WTC11 (cell line): ENCODE measurements at regions not wholly inside any gene's neighbourhood (a gene's known extent, or its start where the extent isn't known, plus 50 kb on each side); places are given as distances from the start of the nearest gene placed in this dataset.

Experiments used
- ATAC-seq: fragments of 200-7000 bp; cut with Tn5 transposase; 2 replicates; pipeline ENCODE4 v1.10.0; 2021; ENCODE audit warnings: mild to moderate bottlenecking, moderate library complexity
- CTCF ChIA-PET: fragments of 300-600 bp; sonication (Branson Sonifier 250); formaldehyde crosslinking; loops from one replicate; lab custom pipeline; 2021; ENCODE audit warnings: antibody characterized with exemption; lab: Charles Lee
- POLR2A ChIA-PET: fragments of 350-600 bp; sonication (Branson Sonifier 250); formaldehyde crosslinking; loops from one replicate; lab custom pipeline; 2021; ENCODE audit warnings: antibody characterized with exemption; lab: Charles Lee
- DNase-seq: peaks from one replicate; pipeline ENCODE4 v3.0.0; 2021; ENCODE audit warnings: low spot score
- H3K27ac Mint-ChIP-seq: 2 replicates; pipeline ENCODE4 v1.8.0; 2021; ENCODE audit warnings: mixed read lengths
- H3K27me3 Mint-ChIP-seq: 2 replicates; pipeline ENCODE4 v1.8.0; 2021; ENCODE audit warnings: low read depth, mild to moderate bottlenecking, moderate library complexity, mixed read lengths
- H3K36me3 Mint-ChIP-seq: 2 replicates; pipeline ENCODE4 v1.8.0; 2021; ENCODE audit warnings: mixed read lengths
- H3K4me1 Mint-ChIP-seq: 2 replicates; pipeline ENCODE4 v1.8.0; 2022; ENCODE audit warnings: mixed read lengths
- H3K4me3 Mint-ChIP-seq: 2 replicates; pipeline ENCODE4 v1.8.0; 2021; ENCODE audit warnings: mild to moderate bottlenecking, moderate library complexity, mixed read lengths
- H3K9me3 Mint-ChIP-seq: 2 replicates; pipeline ENCODE4 v1.8.0; 2021; ENCODE audit warnings: mixed read lengths
- CREM ChIP-seq: sonication (generic); formaldehyde crosslinking; IDR thresholded peaks from 2 replicates; pipeline ENCODE4 v1.8.1; 2022; ENCODE audit warnings: mild to moderate bottlenecking, missing genetic modification reagents, moderate library complexity
- ELF4 ChIP-seq: sonication (generic); formaldehyde crosslinking; IDR thresholded peaks from 2 replicates; pipeline ENCODE4 v1.8.1; 2022; ENCODE audit warnings: low read depth, mild to moderate bottlenecking, moderate library complexity, missing genetic modification reagents
- FOXP1 ChIP-seq: sonication (generic); formaldehyde crosslinking; IDR thresholded peaks from 2 replicates; pipeline ENCODE4 v1.8.0; 2022; ENCODE audit warnings: missing genetic modification reagents, mild to moderate bottlenecking, moderate library complexity, borderline replicate concordance
- GABPB1 ChIP-seq: sonication (generic); formaldehyde crosslinking; IDR thresholded peaks from 2 replicates; pipeline ENCODE4 v1.8.1; 2023; ENCODE audit warnings: mild to moderate bottlenecking, missing genetic modification reagents
- KAT7 ChIP-seq: sonication (generic); formaldehyde crosslinking; IDR thresholded peaks from 2 replicates; pipeline ENCODE4 v1.8.1; 2023; ENCODE audit warnings: missing genetic modification reagents, mild to moderate bottlenecking, borderline replicate concordance
- MYBL2 ChIP-seq: sonication (generic); formaldehyde crosslinking; IDR thresholded peaks from 2 replicates; pipeline ENCODE4 v1.8.1; 2023; ENCODE audit warnings: mild to moderate bottlenecking, moderate library complexity, missing genetic modification reagents
- PRRX2 ChIP-seq: fragments of 250-450 bp; sonication (Bioruptor Pico); IDR thresholded peaks from 2 replicates; pipeline ENCODE4 v1.8.0; 2021; ENCODE audit warnings: mild to moderate bottlenecking
- RELA ChIP-seq: sonication (generic); formaldehyde crosslinking; IDR thresholded peaks from 2 replicates; pipeline ENCODE4 v1.8.1; 2022; ENCODE audit warnings: missing genetic modification reagents, mild to moderate bottlenecking, borderline replicate concordance
- TEAD4 ChIP-seq: sonication (generic); formaldehyde crosslinking; IDR thresholded peaks from 2 replicates; pipeline ENCODE4 v1.8.0; 2022; ENCODE audit warnings: mild to moderate bottlenecking, missing genetic modification reagents
- ZNF232 ChIP-seq: sonication (generic); formaldehyde crosslinking; IDR thresholded peaks from 2 replicates; pipeline ENCODE4 v1.8.0; 2022; ENCODE audit warnings: mild to moderate bottlenecking, missing genetic modification reagents
- ZNF396 ChIP-seq: fragments of 250-450 bp; sonication (Bioruptor Pico); IDR thresholded peaks from 2 replicates; pipeline ENCODE4 v1.8.0; 2021; ENCODE audit warnings: mild to moderate bottlenecking, moderate library complexity, borderline replicate concordance
- ZNF423 ChIP-seq: fragments of 250-450 bp; sonication (Bioruptor Pico); IDR thresholded peaks from 2 replicates; pipeline ENCODE4 v2.1.2; 2022; ENCODE audit warnings: mild to moderate bottlenecking, moderate library complexity
- TF ChIP-seq, protein P1 (sequence below): fragments of 250-450 bp; sonication (Bioruptor Pico); conservative IDR thresholded peaks from 2 replicates; pipeline ENCODE4 v1.9.0; 2021; ENCODE audit warnings: mild to moderate bottlenecking
- TF ChIP-seq, protein P2 (sequence below): sonication (generic); formaldehyde crosslinking; IDR thresholded peaks from 2 replicates; pipeline ENCODE4 v1.8.1; 2023; ENCODE audit warnings: mild to moderate bottlenecking, missing genetic modification reagents
- TF ChIP-seq, protein P3 (sequence below): sonication (generic); formaldehyde crosslinking; IDR thresholded peaks from 2 replicates; pipeline ENCODE4 v1.8.0; 2023; ENCODE audit warnings: missing genetic modification reagents, mild to moderate bottlenecking, borderline replicate concordance
- TF ChIP-seq, protein P4 (sequence below): sonication (generic); formaldehyde crosslinking; conservative IDR thresholded peaks from 2 replicates; pipeline ENCODE4 v1.8.1; 2022; ENCODE audit warnings: mild to moderate bottlenecking, missing genetic modification reagents
- TF ChIP-seq, protein P5 (sequence below): sonication (generic); formaldehyde crosslinking; IDR thresholded peaks from 2 replicates; pipeline ENCODE4 v1.8.1; 2023; ENCODE audit warnings: mild to moderate bottlenecking, missing genetic modification reagents
- TF ChIP-seq, protein P6 (sequence below): sonication (generic); formaldehyde crosslinking; IDR thresholded peaks from 2 replicates; pipeline ENCODE4 v1.8.0; 2022; ENCODE audit warnings: mild to moderate bottlenecking, missing genetic modification reagents
- TF ChIP-seq, protein P7 (sequence below): sonication (generic); formaldehyde crosslinking; conservative IDR thresholded peaks from 2 replicates; pipeline ENCODE4 v1.8.1; 2023; ENCODE audit warnings: mild to moderate bottlenecking, low read depth, missing genetic modification reagents, moderate library complexity

DNA sequence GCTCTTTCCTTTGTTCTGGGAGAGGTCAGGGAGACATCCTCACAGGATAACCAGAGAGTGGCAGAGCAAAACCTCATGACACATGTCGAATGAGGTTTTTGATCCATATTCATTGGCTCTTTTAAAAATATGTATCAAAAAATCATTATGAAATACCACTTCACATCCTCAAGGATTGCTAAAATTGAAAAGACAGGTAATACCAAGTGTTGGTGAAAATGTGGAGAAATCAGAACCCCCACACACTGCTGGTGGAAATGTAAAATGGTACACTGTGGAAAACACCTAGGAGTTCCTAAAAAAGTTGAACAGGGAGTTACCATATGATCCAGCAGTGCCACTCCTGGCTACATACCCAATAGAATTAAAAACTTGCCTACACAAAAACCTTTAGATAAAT lies 107.8 kb upstream of the ARID2 start (continued):
- TF ChIP-seq, protein P1, sequence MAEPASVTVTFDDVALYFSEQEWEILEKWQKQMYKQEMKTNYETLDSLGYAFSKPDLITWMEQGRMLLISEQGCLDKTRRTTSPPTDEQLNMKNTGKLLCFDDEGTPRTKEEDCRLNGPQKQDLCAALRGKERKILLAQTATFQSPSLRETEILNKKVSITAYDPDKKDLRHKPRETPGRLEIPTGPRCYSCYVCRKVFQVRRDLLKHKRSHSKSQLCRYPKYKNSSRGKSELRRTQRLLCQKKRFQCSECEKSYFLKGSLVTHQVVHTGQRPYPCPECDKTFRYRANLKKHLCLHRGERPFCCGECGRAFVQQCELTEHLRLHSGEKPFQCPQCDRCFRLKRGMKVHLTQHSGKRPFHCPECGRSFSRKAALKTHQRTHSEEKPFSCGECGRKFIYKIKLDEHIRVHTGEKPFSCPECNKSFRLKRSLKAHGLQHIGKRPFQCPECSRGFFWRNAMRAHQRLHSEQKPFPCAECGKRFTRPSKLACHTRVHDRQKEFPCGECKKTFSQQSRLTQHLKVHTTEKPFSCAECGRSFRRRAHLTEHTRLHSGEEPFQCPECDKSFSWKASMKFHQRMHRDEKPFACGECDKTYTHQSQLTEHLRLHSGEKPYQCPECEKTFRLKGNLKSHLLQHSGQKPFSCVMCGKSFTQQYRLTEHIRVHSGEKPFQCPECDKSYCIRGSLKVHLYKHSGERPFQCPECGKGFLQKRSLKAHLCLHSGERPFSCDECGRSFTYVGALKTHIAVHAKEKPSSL (CRISPR knock-in tag): no peak

DNA sequence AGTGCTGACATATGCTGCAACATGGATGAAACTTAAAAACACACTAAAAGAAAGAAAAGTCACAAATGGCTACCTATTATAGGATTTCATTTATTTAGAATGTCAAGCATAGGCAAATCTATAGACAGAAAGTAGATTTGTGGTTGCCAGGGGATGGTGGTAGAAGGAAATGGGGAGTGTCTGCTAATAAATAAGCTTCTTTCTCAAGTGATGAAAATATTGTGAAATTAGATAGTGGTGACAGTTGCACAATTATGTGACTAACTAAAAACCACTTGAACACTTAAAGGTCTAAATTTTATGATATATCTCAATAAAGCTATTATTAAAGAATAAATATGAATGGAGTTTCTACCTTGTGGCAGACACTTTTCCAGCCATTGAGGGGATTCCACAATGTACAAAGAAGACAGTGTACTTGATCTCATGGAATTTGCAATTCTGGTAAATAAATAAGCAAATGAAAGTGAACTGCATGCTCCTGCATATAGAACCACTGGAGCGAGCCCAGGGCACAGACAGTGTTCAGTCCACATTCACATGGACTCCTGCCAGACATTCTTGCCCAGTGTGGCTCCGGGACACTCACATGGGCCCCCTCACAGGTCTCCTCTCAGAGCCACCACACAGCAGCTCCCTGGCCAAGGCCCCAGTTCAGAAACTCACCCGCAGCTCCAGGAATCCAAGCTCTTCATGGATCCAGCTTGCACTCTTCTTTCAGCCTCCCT lies 107.1 kb upstream of the ARID2 start:
- TF ChIP-seq GABPB1 (CRISPR knock-in tag) (no peak), CREM (CRISPR knock-in tag) (no peak), FOXP1 (no peak), ZNF232 (CRISPR knock-in tag) (no peak)
- TF ChIP-seq, protein P2, sequence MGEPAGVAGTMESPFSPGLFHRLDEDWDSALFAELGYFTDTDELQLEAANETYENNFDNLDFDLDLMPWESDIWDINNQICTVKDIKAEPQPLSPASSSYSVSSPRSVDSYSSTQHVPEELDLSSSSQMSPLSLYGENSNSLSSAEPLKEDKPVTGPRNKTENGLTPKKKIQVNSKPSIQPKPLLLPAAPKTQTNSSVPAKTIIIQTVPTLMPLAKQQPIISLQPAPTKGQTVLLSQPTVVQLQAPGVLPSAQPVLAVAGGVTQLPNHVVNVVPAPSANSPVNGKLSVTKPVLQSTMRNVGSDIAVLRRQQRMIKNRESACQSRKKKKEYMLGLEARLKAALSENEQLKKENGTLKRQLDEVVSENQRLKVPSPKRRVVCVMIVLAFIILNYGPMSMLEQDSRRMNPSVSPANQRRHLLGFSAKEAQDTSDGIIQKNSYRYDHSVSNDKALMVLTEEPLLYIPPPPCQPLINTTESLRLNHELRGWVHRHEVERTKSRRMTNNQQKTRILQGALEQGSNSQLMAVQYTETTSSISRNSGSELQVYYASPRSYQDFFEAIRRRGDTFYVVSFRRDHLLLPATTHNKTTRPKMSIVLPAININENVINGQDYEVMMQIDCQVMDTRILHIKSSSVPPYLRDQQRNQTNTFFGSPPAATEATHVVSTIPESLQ: no peak
- TF ChIP-seq, protein P3, sequence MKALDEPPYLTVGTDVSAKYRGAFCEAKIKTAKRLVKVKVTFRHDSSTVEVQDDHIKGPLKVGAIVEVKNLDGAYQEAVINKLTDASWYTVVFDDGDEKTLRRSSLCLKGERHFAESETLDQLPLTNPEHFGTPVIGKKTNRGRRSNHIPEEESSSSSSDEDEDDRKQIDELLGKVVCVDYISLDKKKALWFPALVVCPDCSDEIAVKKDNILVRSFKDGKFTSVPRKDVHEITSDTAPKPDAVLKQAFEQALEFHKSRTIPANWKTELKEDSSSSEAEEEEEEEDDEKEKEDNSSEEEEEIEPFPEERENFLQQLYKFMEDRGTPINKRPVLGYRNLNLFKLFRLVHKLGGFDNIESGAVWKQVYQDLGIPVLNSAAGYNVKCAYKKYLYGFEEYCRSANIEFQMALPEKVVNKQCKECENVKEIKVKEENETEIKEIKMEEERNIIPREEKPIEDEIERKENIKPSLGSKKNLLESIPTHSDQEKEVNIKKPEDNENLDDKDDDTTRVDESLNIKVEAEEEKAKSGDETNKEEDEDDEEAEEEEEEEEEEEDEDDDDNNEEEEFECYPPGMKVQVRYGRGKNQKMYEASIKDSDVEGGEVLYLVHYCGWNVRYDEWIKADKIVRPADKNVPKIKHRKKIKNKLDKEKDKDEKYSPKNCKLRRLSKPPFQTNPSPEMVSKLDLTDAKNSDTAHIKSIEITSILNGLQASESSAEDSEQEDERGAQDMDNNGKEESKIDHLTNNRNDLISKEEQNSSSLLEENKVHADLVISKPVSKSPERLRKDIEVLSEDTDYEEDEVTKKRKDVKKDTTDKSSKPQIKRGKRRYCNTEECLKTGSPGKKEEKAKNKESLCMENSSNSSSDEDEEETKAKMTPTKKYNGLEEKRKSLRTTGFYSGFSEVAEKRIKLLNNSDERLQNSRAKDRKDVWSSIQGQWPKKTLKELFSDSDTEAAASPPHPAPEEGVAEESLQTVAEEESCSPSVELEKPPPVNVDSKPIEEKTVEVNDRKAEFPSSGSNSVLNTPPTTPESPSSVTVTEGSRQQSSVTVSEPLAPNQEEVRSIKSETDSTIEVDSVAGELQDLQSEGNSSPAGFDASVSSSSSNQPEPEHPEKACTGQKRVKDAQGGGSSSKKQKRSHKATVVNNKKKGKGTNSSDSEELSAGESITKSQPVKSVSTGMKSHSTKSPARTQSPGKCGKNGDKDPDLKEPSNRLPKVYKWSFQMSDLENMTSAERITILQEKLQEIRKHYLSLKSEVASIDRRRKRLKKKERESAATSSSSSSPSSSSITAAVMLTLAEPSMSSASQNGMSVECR: no peak
- TF ChIP-seq, protein P4, sequence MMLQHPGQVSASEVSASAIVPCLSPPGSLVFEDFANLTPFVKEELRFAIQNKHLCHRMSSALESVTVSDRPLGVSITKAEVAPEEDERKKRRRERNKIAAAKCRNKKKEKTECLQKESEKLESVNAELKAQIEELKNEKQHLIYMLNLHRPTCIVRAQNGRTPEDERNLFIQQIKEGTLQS (CRISPR knock-in tag): no peak
- Mint-ChIP-seq H3K27me3 (no peaks in the 10 kb centered on the region), H3K4me3 (no peak overlapping the region), H3K36me3 (no peaks in the 10 kb centered on the region), H3K4me1 (peaks cover 5% of the 10 kb centered on the region), H3K27ac (no peak overlapping the region), H3K9me3 (peaks cover 3% of the 10 kb centered on the region)
- CTCF ChIA-PET: no interaction called here
- DNase-seq (no peak), ATAC-seq (no peak)
- POLR2A ChIA-PET: no interaction called here

DNA sequence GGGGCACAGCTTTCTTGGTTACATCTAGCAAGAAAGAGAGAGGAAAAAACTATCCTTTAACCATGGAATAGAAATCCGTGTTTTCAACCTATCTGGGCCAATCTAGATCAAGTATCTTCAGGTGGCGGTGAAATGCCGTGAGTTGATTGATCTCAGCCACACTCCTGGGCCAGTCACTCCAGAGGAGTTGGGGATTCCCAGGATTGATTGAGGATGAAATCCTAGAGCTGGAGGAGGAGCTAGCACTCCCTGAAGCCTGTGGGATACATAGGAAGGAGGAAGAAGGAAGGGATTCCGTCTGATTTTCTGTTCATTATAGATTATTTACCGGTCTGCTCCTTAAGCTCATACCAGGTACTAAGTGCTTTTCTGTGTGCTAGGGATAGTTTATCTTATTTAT lies 106.3 kb upstream of the ARID2 start:
- ATAC-seq (peak; percentile 60), DNase-seq (no peak)
- peaks cover 10% of the 10 kb centered on the region for H3K4me1 Mint-ChIP-seq
- peaks cover 3% of the 10 kb centered on the region for H3K9me3 Mint-ChIP-seq
- no peak overlapping the region for H3K4me3 Mint-ChIP-seq
- H3K27ac Mint-ChIP-seq: no peak overlapping the region
- ChIA-PET CTCF (no interaction called here), POLR2A (interaction anchor here (0.6 kb wide), 2 partner anchors 10 to 68 kb away, joined by 3 to 4 read pairs; no protein-coding TSS in a partner anchor)
- H3K27me3 Mint-ChIP-seq: no peaks in the 10 kb centered on the region
- no peaks in the 10 kb centered on the region for H3K36me3 Mint-ChIP-seq
- TF ChIP-seq, protein P5, sequence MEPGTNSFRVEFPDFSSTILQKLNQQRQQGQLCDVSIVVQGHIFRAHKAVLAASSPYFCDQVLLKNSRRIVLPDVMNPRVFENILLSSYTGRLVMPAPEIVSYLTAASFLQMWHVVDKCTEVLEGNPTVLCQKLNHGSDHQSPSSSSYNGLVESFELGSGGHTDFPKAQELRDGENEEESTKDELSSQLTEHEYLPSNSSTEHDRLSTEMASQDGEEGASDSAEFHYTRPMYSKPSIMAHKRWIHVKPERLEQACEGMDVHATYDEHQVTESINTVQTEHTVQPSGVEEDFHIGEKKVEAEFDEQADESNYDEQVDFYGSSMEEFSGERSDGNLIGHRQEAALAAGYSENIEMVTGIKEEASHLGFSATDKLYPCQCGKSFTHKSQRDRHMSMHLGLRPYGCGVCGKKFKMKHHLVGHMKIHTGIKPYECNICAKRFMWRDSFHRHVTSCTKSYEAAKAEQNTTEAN (CRISPR knock-in tag): no peak
- TF ChIP-seq, protein P6, sequence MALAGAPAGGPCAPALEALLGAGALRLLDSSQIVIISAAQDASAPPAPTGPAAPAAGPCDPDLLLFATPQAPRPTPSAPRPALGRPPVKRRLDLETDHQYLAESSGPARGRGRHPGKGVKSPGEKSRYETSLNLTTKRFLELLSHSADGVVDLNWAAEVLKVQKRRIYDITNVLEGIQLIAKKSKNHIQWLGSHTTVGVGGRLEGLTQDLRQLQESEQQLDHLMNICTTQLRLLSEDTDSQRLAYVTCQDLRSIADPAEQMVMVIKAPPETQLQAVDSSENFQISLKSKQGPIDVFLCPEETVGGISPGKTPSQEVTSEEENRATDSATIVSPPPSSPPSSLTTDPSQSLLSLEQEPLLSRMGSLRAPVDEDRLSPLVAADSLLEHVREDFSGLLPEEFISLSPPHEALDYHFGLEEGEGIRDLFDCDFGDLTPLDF (CRISPR knock-in tag): no peak
- TF ChIP-seq ZNF423 (CRISPR knock-in tag) (no peak), ELF4 (CRISPR knock-in tag) (no peak), TEAD4 (CRISPR knock-in tag) (no peak), RELA (no peak), ZNF396 (no peak), PRRX2 (CRISPR knock-in tag) (no peak), MYBL2 (CRISPR knock-in tag) (no peak), KAT7 (CRISPR knock-in tag) (no peak)
- TF ChIP-seq, protein P7, sequence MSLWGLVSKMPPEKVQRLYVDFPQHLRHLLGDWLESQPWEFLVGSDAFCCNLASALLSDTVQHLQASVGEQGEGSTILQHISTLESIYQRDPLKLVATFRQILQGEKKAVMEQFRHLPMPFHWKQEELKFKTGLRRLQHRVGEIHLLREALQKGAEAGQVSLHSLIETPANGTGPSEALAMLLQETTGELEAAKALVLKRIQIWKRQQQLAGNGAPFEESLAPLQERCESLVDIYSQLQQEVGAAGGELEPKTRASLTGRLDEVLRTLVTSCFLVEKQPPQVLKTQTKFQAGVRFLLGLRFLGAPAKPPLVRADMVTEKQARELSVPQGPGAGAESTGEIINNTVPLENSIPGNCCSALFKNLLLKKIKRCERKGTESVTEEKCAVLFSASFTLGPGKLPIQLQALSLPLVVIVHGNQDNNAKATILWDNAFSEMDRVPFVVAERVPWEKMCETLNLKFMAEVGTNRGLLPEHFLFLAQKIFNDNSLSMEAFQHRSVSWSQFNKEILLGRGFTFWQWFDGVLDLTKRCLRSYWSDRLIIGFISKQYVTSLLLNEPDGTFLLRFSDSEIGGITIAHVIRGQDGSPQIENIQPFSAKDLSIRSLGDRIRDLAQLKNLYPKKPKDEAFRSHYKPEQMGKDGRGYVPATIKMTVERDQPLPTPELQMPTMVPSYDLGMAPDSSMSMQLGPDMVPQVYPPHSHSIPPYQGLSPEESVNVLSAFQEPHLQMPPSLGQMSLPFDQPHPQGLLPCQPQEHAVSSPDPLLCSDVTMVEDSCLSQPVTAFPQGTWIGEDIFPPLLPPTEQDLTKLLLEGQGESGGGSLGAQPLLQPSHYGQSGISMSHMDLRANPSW (CRISPR knock-in tag): no peak
